GM19328 (cell line): ENCODE measurements at regions not wholly inside any gene's neighbourhood (a gene's known extent, or its start where the extent isn't known, plus 50 kb on each side); places are given as distances from the start of the nearest gene placed in this dataset.
A peak's percentile ranks its signal among the peaks of the same experiment; 100 is the strongest.
"Not testable (repeated sequence)": the region's sequence is repeated elsewhere in the genome, so short reads cannot be mapped to it uniquely, and the experiment has no call there.

Experiments used
- ATAC-seq: cut with Tn5 transposase; IDR thresholded peaks from one replicate; pipeline ENCODE4 v1.9.1; 2021; ENCODE audit warnings: mild to moderate bottlenecking, moderate library complexity; ENCODE audit not compliant: unreplicated experiment

DNA sequence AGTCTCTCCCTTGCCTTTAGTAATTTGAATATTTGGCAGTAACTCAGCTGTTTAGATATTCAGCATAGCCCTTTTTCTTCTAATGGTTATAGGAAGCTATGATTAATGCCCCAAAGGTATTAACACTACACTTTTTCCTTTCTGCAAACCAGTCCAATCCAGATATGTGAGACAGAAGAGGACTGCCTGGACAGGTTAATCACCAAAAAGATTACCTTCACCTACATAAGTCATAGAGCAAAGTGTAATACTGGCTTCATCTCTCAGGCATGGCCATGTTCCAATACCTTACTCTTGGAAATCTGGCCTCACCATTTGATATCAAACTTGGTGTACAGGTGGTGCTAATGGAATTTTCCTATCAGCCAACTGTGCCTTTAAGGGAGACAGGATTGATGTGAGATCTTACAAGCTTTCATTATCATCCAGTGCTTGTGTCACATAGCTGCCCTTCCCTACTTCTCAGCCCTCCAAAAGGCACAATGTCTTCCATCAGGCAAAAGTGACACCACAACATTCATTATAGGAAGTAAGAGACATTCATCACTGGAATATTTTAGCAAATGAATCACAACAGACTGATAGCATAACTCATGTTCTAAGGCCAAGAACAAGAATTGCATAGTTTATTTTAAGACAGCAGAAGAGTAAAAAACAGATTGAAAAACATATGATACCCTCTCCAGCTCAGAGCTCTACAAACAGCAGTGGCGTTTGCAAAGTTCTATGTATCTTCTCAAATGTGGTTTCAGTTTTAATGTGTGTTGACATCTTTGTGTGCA lies 91.2 kb upstream of the PAM start:
- no peak for ATAC-seq

GRCh38 chr5:102664616-102665335 lies 90.3 kb upstream of the PAM start:
- ATAC-seq, result no peak

- no peak for ATAC-seq
Observed at GRCh38 chr5:102666164-102666946, 88.8 kb upstream of the PAM start.

- ATAC-seq, result no peak
Observed at GRCh38 chr5:102668220-102668932, 86.7 kb upstream of the PAM start.

- ATAC-seq, result no peak
Observed at GRCh38 chr5:102670224-102670836, 84.8 kb upstream of the PAM start.

DNA sequence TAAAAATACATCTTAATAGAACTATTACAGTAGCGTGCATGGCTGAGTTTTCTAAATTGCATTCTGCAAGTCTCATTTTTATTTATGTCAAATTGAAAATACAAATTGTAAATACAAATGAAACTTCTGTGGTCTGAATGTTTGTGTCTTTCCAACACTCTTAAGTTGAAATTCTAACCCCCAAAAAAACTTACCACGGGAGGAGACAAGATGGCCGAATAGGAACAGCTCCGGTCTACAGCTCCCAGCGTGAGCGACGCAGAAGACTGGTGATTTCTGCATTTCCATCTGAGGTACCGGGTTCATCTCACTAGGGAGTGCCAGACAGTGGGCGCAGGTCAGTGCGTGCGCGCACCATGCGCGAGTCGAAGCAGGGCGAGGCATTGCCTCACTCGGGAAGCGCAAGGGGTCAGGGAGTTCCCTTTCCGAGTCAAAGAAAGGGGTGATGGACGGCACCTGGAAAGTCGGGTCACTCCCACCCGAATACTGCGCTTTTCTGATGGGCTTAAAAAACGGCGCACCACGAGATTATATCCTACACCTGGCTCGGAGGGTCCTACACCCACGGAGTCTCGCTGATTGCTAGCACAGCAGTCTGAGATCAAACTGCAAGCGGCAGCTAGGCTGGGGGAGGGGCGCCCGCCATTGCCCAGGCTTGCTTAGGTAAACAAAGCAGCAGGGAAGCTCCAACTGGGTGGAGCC lies 83.9 kb upstream of the PAM start:
- not testable (repeated sequence) for ATAC-seq

- no peak for ATAC-seq
Observed at GRCh38 chr5:102678267-102679058, 76.6 kb upstream of the PAM start.

GRCh38 chr5:102681403-102681983 lies 73.6 kb upstream of the PAM start:
- peak; percentile 93 for ATAC-seq

DNA sequence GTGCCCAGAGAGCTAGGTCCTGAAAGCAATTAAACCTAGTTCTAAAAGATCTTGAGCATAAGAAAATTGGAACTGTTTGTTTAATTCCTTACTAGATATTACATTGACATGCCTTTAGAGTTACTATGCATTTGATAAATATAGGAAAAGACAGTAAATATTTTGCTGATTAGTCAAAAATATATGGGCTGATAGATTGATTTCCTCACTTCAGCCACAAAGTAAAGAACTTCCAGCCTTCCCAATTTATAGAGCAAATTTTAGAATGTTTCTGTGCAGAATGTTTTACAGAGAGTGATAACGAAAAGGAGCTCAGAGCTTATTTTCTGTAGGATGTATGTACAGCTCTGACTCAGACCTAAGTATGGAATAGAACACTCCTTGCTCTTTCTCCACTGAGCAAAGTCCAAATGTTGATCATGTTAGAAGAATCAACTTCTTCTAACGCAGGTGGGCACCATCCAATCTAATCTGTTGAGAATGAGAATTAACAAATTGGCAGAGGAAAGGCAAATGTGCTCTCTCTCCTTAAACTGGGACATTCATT lies 72.9 kb upstream of the PAM start:
- ATAC-seq, result no peak

DNA sequence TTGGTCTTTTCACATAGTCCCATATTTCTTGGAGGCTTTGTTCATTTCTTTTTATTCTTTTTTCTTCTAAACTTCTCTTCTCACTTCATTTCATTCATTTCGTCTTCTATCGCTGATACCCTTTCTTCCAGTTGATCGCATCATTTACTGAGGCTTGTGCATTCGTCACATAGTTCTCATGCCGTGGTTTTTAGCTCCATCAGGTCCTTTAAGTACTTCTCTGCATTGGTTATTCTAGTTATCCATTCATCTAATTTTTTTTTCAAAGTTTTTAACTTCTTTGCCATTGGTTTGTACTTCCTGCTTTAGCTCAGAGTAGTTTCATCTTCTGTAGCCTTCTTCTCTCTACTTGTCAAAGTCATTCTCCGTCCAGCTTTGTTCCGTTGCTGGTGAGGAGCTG lies 67.0 kb upstream of the PAM start:
- ATAC-seq, result not testable (repeated sequence)

- ATAC-seq, result not testable (repeated sequence)
Observed at GRCh38 chr5:102688581-102689342, 66.3 kb upstream of the PAM start.

DNA sequence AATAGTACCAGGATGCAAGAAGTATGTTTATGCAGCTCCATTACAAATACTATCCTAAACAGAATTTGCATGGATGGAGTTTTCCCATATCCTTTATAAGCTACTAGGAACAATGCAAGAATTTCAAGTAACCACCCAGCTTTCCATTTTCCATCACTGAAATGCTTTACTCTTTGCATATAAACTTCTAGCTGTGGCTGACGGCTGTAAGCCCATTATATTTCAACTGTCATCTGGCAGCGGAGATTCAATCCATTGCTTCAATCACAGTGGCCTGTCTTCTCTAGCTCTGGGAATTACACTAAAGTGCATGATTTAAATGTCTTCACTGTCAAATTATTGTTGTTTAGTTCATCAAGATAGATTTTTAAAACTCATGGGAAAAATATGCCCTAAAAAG lies 64.2 kb upstream of the PAM start:
- ATAC-seq, result no peak

DNA sequence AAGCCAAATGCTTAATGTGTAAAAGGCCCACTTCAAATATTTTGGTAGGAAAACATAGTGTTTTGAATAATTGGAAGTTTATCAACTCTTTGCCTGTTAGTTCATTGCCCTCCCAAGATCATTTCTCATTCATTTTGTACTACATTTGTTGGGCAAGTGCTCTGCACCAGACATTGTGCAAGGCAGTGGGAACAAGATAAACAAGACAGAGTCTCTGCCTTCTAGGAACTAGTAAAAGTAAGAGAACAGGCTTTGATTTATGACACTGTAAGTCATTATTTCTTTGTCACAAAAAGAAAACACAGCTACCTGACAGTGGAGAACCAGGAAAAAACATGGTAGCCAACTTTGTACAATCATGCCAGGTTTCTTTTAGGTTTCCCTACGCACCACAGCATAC lies 63.7 kb upstream of the PAM start:
- ATAC-seq, result no peak

DNA sequence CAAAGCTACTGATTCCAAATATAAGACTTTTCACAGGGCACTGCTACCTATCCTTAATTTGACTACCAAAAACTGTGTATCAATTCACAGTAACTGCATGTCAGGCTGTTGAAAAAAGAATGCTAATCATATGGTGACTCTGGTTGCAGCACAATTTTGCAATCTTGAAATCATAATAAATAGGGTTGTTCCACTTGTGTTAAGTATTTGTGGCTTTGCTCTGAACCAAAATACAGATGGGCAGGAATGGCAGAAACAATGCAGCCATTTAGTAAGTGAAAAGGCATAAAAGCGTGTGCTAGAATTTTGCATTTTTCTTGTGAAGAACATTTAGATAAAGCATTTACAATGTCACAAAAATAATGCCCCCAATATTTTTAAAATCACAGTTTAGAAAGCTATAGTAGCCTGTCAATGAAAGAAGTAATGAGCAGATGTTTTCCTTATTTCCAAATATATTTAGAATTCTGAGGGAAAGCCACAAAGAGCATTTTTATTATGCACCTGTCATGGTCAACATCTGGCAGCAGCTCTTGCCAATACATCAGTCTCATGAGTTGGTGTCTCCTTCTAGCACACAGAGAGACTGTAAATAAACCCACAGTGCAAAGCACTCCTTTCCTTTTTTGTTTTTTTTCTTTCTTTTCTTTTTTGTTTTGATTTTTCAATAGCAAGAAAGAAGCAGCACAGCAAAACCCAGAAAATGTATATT lies 54.8 kb upstream of the PAM start:
- no peak for ATAC-seq

- no peak for ATAC-seq
Observed at GRCh38 chr5:102700916-102701315, 54.2 kb upstream of the PAM start.

GRCh38 chr5:102701748-102702147 lies 53.4 kb upstream of the PAM start:
- no peak for ATAC-seq
